ENCODE measurements at regions not wholly inside any gene's neighbourhood (a gene's known extent, or its start where the extent isn't known, plus 50 kb on each side); places are given as distances from the start of the nearest gene placed in this dataset.

DNA sequence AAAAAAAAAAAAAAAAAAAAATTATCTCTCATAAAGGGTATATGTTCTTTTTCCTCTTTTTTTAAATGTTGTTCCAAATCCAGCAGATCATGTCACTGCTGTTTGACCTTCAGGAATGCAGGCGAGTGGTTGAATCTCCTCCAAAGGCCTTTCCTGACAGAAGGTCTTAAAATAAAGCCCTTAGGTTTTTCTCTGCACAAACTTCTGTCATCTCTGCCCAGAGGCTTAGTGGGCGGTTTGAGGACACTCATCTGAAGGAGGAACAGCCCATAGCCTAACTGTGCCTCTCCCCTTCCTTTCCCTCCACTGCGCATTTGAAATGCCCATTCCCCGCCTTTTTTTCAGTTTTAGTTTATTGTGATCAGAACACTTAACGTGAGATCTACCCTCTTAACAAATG, 270.2 kb downstream of the TMEM114 start:
- TF ChIP-seq CTCF (conservative IDR thresholded peaks at IDR 0.05) (no peak), ZFX (IDR thresholded peaks at IDR 0.05) (no peak)

Data from C4-2B (cell line).